Astrocyte of the spinal cord (primary cell): ENCODE measurements at regions not wholly inside any gene's neighbourhood (a gene's known extent, or its start where the extent isn't known, plus 50 kb on each side); places are given as distances from the start of the nearest gene placed in this dataset.

ENCODE experiments used
- DNase-seq: peaks from one replicate; pipeline ENCODE4 v3.0.0; 2011; ENCODE audit warnings: low read depth, low spot score
- H3K4me3 ChIP-seq: 2 replicates; pipeline ENCODE4 v1.5.1; 2011; ENCODE audit warnings: low read depth, mild to moderate bottlenecking, low read length, moderate library complexity
- CTCF ChIP-seq: IDR thresholded peaks from 2 replicates; pipeline ENCODE4 v1.5.1; 2012; ENCODE audit warnings: low read depth, mild to moderate bottlenecking, low read length, inconsistent platforms
- in situ Hi-C: cut with HindIII; loops from 2 replicates; pipeline ENCODE4 v1.10.0; 2017; ENCODE audit warnings: low sequenced_read_pairs

GRCh38 chr18:62629031-62629430 lies 86.3 kb upstream of the PHLPP1 start:
- DNase-seq = no peak
- H3K4me3 ChIP-seq = no peak overlapping the region
- no peak for TF ChIP-seq CTCF
- in situ Hi-C loops = no loop called here

DNA sequence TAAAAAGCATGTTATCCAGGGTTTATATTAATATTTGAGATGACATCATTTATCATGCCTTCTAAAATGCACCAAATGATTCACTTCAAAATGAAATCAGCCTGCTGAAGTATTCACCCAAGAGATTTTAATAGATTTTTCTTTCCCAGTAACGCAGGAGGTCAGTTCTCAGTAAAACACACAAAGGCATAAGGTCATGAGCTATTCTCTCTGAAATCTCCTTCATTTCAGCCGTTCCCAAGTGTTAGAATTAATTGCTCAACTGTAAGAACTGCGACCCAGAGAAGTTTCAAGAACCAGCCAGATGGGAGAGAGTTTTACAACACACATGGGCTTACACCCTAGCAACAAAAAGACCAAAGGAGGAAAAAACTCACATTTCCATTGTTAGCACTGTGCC lies 84.2 kb upstream of the PHLPP1 start:
- DNase-seq = no peak
- in situ Hi-C loops = no loop called here
- no peak overlapping the region for H3K4me3 ChIP-seq
- no peak for TF ChIP-seq CTCF

GRCh38 chr18:62632788-62633455 lies 82.4 kb upstream of the PHLPP1 start:
- in situ Hi-C loops = no loop called here
- no peak for DNase-seq
- no peak overlapping the region for H3K4me3 ChIP-seq
- no peak for TF ChIP-seq CTCF

- TF ChIP-seq CTCF = no peak
- no peak overlapping the region for H3K4me3 ChIP-seq
- in situ Hi-C loops = no loop called here
- DNase-seq = no peak
These were observed 80.9 kb upstream of the PHLPP1 start for GRCh38 chr18:62634458-62634857.

DNA sequence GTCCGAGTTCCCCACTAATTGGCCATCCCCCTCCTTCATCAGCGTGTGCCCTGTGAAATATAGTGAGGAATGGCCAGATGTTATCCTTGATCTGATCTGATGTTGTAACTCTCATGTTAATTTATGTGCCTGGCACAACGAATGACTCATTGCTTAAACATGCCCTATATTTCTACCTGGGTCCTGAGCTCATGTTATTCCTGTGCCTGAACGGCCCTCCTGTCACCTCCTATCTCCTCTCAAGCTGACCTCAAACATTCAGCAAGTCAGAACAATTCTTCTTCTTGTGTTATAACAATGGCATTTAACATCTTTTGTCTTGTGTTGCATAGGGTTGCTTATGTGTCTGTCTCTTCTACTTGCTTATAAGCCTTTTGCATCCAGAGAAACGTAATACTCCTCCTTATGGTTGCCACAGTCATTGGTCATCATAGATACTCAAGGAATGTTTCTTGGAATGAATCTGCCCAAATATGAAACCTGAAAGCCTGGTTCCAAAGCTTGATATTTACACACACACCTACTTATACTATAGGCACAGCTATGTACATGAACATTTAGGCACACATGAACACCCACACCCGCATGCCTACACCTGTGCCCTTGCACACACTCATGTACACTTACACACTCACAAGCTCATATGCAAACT lies 80.2 kb upstream of the PHLPP1 start:
- no peak for TF ChIP-seq CTCF
- in situ Hi-C loops = no loop called here
- no peak overlapping the region for H3K4me3 ChIP-seq
- DNase-seq = no peak

DNA sequence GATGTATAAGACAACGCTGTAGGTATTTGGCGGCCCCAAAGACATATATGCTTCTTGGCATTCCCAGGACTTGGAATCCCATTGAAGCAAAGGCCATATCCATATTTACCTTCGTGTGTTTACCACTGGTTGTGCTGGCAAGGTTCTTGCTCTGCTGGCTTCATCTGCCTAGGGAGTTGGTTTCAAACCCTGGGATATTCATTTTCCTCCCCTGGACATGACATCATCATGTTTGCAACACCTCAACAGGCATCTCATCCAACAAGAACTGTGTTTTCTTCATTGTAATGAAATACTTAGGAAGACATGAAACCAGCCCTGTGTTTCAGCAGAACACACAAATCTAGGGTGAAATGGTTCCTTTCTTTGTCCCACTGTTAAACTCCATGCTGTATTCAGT lies 77.9 kb upstream of the PHLPP1 start:
- H3K4me3 ChIP-seq = no peak overlapping the region
- in situ Hi-C loops = no loop called here
- no peak for DNase-seq
- no peak for TF ChIP-seq CTCF
